ENCODE measurements at regions not wholly inside any gene's neighbourhood (a gene's known extent, or its start where the extent isn't known, plus 50 kb on each side); places are given as distances from the start of the nearest gene placed in this dataset.

DNA sequence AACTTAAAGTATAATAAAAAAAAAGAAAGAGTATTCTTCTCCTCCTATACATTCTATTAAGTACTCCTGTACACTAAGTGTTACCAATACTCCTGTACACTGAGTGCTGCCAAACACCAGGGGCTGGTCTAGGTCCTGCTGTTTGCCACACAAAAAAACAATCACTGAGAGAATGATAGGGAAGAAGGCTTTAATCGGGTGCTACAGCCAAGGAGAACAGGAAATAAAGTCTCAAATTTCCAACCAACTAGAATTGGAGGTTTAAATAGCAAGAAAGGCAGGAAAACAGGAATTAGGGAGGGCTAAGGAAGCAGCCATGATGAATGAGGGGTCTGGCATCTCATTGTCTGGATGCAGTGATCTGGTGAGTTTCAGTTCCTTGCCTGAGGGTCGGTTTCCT, 239.8 kb downstream of the ZNF674 start:
- Histone ChIP-seq H3K27ac (ENCODE audit: insufficient read depth, low read depth, low read length) (no peak overlapping the region), H3K9me3 (replicated peaks; ENCODE audit: control insufficient read depth, insufficient read depth, low read length) (no peaks in the 10 kb centered on the region), H3K4me2 (ENCODE audit: insufficient read depth, low read length) (no peak overlapping the region), H3K9me1 (replicated peaks; ENCODE audit: control insufficient read depth, extremely low read depth, insufficient read depth, low read length) (no peaks in the 10 kb centered on the region), H3K9ac (replicated peaks; ENCODE audit: extremely low read depth, insufficient read depth, low read length) (no peak overlapping the region), H3K4me1 (ENCODE audit: control insufficient read depth, extremely low read depth, insufficient read depth, low read length) (no peaks in the 10 kb centered on the region), H3K36me3 (ENCODE audit: control insufficient read depth in 2 of 2, extremely low read depth in 1 of 2, insufficient read depth in 2 of 2, low read length in 2 of 2) (no peaks in the 10 kb centered on the region), H4K20me1 (replicated peaks; ENCODE audit: control insufficient read depth, extremely low read depth, insufficient read depth, low read length) (no peaks in the 10 kb centered on the region), H3K79me2 (ENCODE audit: control insufficient read depth, insufficient read depth, low read length) (no peaks in the 10 kb centered on the region), H3K4me3 (replicated peaks in 1 of 3; ENCODE audit: insufficient read depth in 1 of 3, low read depth in 1 of 3, low read length in 3 of 3) (no peak overlapping the region), H3K27me3 (ENCODE audit: control insufficient read depth in 2 of 2, insufficient read depth in 2 of 2, low read length in 2 of 2) (no peaks in the 10 kb centered on the region), H2AFZ (ENCODE audit: low read depth, low read length) (no peak overlapping the region)
- CTCF ChIA-PET = no interaction called here
- intact Hi-C loops (cut with micrococcal nuclease) (no loop called here), dilution Hi-C loops (cut with MboI; ENCODE audit: extremely low pct_ligation_motif_present, low sequenced_read_pairs) (no loop called here)
- FAIRE-seq (no peak), DNase-seq (ENCODE audit: low read depth, low spot score) (no peak)
- POLR2A ChIA-PET = no interaction called here
- BruUV-seq (replicated peaks) = no TSS peak
- TF ChIP-seq POLR2A (IDR thresholded peaks at IDR 0.05; ENCODE audit: low read depth, low read length) (no peak), FOS (IDR thresholded peaks at IDR 0.05; ENCODE audit: borderline replicate concordance, insufficient read depth, low read length) (no peak), POLR2AphosphoS5 (IDR thresholded peaks at IDR 0.05; ENCODE audit: insufficient read depth, low read depth, low read length) (no peak), EZH2 (IDR thresholded peaks at IDR 0.05; ENCODE audit: borderline replicate concordance, low read depth, low read length, severe bottlenecking) (no peak), GATA2 (IDR thresholded peaks at IDR 0.05; ENCODE audit: insufficient read depth, insufficient read length, low read depth, low read length) (no peak), MYC (IDR thresholded peaks at IDR 0.05; ENCODE audit: low read depth, low read length) (no peak), JUN (IDR thresholded peaks at IDR 0.05; ENCODE audit: borderline replicate concordance, insufficient read depth, insufficient read length, low read depth) (no peak)
- TF ChIP-seq, protein P1, sequence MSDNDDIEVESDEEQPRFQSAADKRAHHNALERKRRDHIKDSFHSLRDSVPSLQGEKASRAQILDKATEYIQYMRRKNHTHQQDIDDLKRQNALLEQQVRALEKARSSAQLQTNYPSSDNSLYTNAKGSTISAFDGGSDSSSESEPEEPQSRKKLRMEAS (IDR thresholded peaks at IDR 0.05; ENCODE audit: insufficient read depth, insufficient read length) = no peak
- TF ChIP-seq, protein P2, sequence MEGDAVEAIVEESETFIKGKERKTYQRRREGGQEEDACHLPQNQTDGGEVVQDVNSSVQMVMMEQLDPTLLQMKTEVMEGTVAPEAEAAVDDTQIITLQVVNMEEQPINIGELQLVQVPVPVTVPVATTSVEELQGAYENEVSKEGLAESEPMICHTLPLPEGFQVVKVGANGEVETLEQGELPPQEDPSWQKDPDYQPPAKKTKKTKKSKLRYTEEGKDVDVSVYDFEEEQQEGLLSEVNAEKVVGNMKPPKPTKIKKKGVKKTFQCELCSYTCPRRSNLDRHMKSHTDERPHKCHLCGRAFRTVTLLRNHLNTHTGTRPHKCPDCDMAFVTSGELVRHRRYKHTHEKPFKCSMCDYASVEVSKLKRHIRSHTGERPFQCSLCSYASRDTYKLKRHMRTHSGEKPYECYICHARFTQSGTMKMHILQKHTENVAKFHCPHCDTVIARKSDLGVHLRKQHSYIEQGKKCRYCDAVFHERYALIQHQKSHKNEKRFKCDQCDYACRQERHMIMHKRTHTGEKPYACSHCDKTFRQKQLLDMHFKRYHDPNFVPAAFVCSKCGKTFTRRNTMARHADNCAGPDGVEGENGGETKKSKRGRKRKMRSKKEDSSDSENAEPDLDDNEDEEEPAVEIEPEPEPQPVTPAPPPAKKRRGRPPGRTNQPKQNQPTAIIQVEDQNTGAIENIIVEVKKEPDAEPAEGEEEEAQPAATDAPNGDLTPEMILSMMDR (IDR thresholded peaks at IDR 0.05; ENCODE audit: extremely low read depth in 1 of 2, insufficient read depth in 1 of 2, low read depth in 1 of 2, low read length in 2 of 2) = no peak
